ENCODE measurements at regions not wholly inside any gene's neighbourhood (a gene's known extent, or its start where the extent isn't known, plus 50 kb on each side); places are given as distances from the start of the nearest gene placed in this dataset.

DNA sequence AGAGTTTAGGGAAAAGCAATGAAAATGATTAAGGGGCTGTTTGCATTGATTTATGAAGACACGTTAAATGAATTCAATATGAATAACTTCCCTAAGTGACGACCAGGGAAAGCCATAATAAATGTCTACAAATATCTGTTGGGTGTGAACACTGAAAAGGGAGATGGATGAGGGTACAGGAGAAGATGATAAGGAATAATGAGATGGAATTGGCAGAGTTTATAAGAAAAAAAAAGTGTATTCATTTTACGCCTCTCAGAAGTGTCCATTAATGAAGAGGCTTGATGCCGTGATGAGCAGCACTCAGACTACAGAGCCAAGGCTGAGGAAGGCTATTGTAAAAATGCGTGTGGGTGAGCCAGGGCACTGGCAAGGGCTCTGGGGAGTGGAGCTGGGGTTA lies 346.7 kb upstream of the AKR1E2 start:
- no peak overlapping the region for H3K23ac ChIP-seq (ENCODE audit: insufficient read length, low read depth, low read length)
- H3K9me3 ChIP-seq (ENCODE audit: control insufficient read depth, low read depth, low read length): no peaks in the 10 kb centered on the region
- H4K8ac ChIP-seq (replicated peaks; ENCODE audit: insufficient read length, low read depth, low read length): no peak overlapping the region
- no peak overlapping the region for H3K4ac ChIP-seq (ENCODE audit: low read depth, low read length)
- no peak overlapping the region for H4K5ac ChIP-seq (ENCODE audit: insufficient read length, low read depth, low read length)
- H4K91ac ChIP-seq (ENCODE audit: insufficient read length, low read depth, low read length): no peak overlapping the region
- H2BK120ac ChIP-seq (ENCODE audit: low read depth, low read length, poor library complexity, severe bottlenecking): no peak overlapping the region
- Mint-ChIP-seq H3K4me3 (no peak overlapping the region), H3K27me3 (ENCODE audit: low read depth) (no peaks in the 10 kb centered on the region), H3K36me3 (ENCODE audit: insufficient read depth in 1 of 3, low read depth in 3 of 3) (no peaks in the 10 kb centered on the region), H3K4me1 (peaks cover 13 to 24% of the 10 kb centered on the region in 2 experiments), H3K9me3 (no peaks in the 10 kb centered on the region), H3K27ac (no peak overlapping the region; a peak in 1 of 7 replicates)
- WGBS (ENCODE audit: extremely low coverage, insufficient read length, low lambda C conversion rate): no CpG with 5 or more reads among the region's 5 CpGs
- no peak overlapping the region for H3K9ac ChIP-seq (ENCODE audit: extremely low read depth, insufficient read length, low read length)
- TF ChIP-seq, protein P1, sequence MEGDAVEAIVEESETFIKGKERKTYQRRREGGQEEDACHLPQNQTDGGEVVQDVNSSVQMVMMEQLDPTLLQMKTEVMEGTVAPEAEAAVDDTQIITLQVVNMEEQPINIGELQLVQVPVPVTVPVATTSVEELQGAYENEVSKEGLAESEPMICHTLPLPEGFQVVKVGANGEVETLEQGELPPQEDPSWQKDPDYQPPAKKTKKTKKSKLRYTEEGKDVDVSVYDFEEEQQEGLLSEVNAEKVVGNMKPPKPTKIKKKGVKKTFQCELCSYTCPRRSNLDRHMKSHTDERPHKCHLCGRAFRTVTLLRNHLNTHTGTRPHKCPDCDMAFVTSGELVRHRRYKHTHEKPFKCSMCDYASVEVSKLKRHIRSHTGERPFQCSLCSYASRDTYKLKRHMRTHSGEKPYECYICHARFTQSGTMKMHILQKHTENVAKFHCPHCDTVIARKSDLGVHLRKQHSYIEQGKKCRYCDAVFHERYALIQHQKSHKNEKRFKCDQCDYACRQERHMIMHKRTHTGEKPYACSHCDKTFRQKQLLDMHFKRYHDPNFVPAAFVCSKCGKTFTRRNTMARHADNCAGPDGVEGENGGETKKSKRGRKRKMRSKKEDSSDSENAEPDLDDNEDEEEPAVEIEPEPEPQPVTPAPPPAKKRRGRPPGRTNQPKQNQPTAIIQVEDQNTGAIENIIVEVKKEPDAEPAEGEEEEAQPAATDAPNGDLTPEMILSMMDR (conservative IDR thresholded peaks at IDR 0.05): no peak
- DNase-seq: no peak
- no peak overlapping the region for H2BK5ac ChIP-seq (ENCODE audit: insufficient read length, low read length)
- no peaks in the 10 kb centered on the region for H3K23me2 ChIP-seq (ENCODE audit: insufficient read length, low read depth, low read length, poor library complexity, severe bottlenecking)
- H3K79me1 ChIP-seq (ENCODE audit: insufficient read depth, low read depth, low read length, poor library complexity, severe bottlenecking): no peaks in the 10 kb centered on the region
- no peak overlapping the region for H3T11ph ChIP-seq (ENCODE audit: low read length)
- no peak overlapping the region for H2BK20ac ChIP-seq (ENCODE audit: low read depth, low read length, poor library complexity, severe bottlenecking)
- no peaks in the 10 kb centered on the region for H4K20me1 ChIP-seq (ENCODE audit: control insufficient read depth, insufficient read depth, insufficient read length)
- no peak overlapping the region for H2AK5ac ChIP-seq (ENCODE audit: insufficient read length, low read length)
- no peaks in the 10 kb centered on the region for H3K27me3 ChIP-seq (ENCODE audit: insufficient read depth, low read length)
- no peak overlapping the region for H2BK12ac ChIP-seq (ENCODE audit: insufficient read length, low read depth, low read length)
- no peak overlapping the region for H3K14ac ChIP-seq (ENCODE audit: insufficient read depth, low read length)
- H3K18ac ChIP-seq (ENCODE audit: insufficient read length, low read depth, low read length): no peak overlapping the region
- H2BK15ac ChIP-seq (ENCODE audit: low read depth, low read length): no peak overlapping the region
- peaks cover 3% of the 10 kb centered on the region; the same call in 1 of the 2 replicates for H3K4me1 ChIP-seq (ENCODE audit: insufficient read depth, low read length)
- no peak overlapping the region for H3K27ac ChIP-seq (ENCODE audit: insufficient read length, low read depth, low read length)
- H2AFZ ChIP-seq (ENCODE audit: low read length): no peak overlapping the region
- H3K79me2 ChIP-seq (ENCODE audit: insufficient read depth, low read length): no peaks in the 10 kb centered on the region
- H3K4me2 ChIP-seq (ENCODE audit: insufficient read depth, insufficient read length, low read length): no peak overlapping the region
- H3K56ac ChIP-seq (ENCODE audit: insufficient read length, low read depth, low read length): no peak overlapping the region
